HG02588 (cell line): ENCODE measurements at regions not wholly inside any gene's neighbourhood (a gene's known extent, or its start where the extent isn't known, plus 50 kb on each side); places are given as distances from the start of the nearest gene placed in this dataset.

Experiments
- ATAC-seq: cut with Tn5 transposase; IDR thresholded peaks from one replicate; pipeline ENCODE4 v1.9.1; 2021; ENCODE audit warnings: mild to moderate bottlenecking, moderate library complexity; ENCODE audit not compliant: unreplicated experiment

DNA sequence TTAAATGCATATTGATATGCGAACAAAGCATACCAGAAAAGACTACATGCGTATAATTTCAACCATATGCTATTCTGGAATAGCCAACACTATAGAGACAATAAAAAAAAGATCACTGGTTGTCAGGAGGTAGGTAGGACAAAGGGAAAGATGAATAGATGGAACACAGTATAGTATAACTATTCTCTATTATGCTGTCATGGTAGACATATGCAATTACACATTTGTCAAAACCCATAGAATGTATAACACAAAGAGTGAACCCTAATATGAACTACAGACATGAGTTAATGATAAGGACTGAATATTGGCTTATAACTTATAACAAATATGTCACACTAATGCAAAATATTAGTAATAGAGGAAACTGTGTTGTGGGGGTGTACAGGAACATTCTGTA, 460.8 kb downstream of the TAF11L14 start:
- no peak for ATAC-seq

- ATAC-seq = no peak
Measured at GRCh38 chr5:18097817-18098216, 463.6 kb downstream of the TAF11L14 start.

- no peak for ATAC-seq
Measured at GRCh38 chr5:18098691-18099090, 464.4 kb downstream of the TAF11L14 start.

- no peak for ATAC-seq
Measured at GRCh38 chr5:18099261-18099660, 465.0 kb downstream of the TAF11L14 start.

DNA sequence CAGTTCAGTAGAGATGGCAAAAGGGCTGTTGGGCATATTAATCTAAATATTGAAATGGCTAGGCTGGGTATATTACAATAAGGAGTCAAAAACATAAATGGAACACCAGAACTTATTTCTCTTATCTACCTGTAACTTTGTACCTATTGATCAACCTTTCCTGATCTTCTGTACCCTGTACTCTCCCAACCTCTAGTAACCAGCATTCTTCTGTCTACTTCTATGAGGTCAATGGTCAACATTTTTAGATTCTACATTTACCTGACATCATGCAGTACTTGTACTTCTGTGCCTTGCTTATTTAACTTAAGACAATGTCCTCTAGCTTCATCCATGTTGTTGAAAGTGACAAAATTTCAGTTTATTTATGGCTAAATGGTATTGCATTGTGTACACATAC, 467.3 kb downstream of the TAF11L14 start:
- no peak for ATAC-seq

- no peak for ATAC-seq
Measured at GRCh38 chr5:18102733-18103132, 468.5 kb downstream of the TAF11L14 start.

DNA sequence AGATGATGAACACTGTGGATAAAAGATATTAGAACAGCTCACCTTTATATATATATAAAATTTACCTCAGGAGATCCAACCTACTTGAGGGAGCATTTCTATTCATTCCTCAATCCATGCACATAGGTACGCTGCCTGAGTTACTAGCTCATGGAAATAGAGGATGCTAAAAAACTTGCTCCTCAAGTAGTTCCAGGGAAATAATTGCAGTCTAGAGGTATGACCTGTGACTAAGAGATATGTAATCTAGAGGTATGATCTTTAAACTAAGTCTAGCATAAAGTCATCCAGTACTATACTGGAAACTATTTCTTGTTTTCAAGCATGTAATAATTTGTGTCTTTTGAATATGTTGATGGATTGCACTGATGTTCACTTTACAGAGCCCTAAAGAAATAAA, 471.2 kb downstream of the TAF11L14 start:
- no peak for ATAC-seq

GRCh38 chr5:18111906-18112465, 477.7 kb downstream of the TAF11L14 start:
- ATAC-seq = no peak

DNA sequence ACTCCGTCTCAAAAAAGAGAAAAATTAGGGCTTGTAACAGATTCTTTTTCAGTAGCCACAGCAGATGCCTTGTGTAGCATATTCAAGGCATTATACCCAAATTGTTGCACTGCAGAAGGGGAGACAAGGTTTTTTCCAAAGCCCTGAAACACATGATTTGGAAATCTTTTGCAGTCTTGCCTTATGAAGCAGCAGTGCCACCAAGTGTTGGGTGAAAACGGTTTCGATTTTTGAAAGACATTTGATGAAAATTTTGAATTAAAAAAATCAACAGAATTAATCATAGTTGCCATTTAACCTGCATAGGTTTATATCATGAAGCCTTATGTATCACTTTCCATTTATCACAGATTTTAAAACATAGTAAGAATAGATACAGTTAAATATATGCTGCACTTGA, 479.5 kb downstream of the TAF11L14 start:
- no peak for ATAC-seq

- ATAC-seq = no peak
Measured at GRCh38 chr5:18114151-18114757, 480.0 kb downstream of the TAF11L14 start.

DNA sequence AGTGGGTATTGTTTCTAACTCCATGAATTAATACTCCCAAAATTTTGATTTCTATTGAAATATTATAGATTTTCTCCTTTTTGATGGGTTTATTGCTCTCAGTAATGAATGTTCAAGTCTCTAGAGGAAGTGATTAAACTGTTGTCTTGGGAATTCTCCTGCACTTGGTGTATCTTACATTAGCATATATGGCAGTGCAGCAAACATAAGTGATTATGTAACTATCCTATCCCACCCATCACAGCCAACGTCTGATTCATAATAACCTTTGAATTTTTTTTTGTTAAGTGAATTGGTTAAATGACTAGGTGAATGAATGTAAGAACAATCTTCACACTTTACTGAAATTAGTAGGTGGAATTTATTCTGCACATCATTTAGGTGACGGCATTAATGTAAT, 483.7 kb downstream of the TAF11L14 start:
- ATAC-seq = no peak

- no peak for ATAC-seq
Measured at GRCh38 chr5:18119156-18119785, 485.0 kb downstream of the TAF11L14 start.

GRCh38 chr5:18141222-18141621, 507.0 kb downstream of the TAF11L14 start:
- no peak for ATAC-seq

DNA sequence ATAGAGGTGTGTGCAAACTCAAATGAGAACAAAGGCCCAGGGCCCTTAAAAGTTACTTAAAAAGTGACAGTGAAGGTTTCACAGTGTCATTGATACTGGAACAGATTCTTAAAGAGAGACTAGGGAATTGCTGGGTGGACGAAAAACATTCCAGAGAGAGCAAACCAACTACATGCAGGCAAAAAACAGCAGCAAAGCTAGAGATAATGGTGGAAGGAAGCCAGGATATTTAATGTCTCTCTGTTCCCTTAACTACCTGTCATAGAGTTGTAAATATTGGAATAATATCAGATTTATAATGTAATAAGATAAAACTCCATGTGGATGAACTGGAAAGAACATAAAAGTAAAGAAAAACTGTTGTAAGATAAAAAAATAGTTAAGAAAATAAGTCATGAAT, 508.6 kb downstream of the TAF11L14 start:
- no peak for ATAC-seq

DNA sequence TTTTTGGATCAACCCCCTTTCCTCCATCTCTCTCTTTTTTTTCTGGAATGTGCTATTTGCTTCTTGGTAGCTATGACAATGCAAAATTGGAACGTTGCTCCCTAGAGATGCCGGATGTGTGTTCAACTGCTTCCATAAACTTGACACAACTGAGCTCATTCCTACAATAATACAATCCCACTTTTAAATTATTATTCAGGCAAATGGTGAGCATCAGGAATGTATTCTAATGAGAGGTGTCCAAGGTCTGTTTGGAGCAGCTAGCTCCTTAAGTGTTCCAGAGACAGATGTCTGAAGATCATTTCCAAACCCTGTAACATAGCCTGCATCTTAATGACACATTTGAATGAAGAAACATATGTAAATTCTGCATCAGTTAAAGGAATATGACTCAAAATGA, 518.4 kb downstream of the TAF11L14 start:
- no peak for ATAC-seq

GRCh38 chr5:18158166-18158565, 523.9 kb downstream of the TAF11L14 start:
- ATAC-seq = no peak

DNA sequence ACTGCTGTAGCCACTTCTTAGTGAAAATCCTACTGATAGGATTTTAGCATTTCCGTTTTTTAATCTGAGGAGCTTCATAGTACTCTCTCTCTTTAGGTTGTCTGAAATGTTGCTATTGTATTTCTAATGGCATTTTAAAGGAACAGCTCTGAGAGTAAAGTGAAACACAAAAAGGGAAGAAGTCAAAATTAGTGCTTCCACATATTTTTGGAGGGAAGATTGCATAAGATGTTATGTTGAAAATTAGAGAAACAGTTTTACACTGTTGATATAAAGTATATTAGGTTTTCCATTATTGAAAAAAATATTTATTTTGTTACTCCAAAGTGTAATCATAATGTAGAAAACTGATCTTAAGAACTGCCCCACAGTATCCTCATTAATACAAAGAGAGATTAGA, 525.1 kb downstream of the TAF11L14 start:
- no peak for ATAC-seq

DNA sequence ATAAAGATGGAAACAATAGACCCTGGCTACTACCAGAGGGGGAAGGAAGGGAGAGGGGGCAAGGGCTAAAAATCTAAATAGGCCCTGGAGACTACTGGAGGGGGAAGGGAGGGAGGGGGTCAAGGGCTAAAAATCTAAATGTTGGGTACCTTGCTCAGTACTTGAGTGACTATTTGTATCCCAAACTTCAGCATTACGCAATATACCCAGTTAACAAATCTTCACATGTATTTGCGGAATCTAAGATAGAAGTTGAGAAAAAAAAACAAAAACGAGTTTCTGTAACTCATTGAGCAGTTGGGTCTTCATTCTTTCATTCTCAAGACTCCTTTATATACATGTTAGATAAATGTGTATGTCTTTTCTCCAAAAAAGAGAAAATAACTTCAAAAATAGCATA, 537.4 kb downstream of the TAF11L14 start:
- ATAC-seq = no peak

DNA sequence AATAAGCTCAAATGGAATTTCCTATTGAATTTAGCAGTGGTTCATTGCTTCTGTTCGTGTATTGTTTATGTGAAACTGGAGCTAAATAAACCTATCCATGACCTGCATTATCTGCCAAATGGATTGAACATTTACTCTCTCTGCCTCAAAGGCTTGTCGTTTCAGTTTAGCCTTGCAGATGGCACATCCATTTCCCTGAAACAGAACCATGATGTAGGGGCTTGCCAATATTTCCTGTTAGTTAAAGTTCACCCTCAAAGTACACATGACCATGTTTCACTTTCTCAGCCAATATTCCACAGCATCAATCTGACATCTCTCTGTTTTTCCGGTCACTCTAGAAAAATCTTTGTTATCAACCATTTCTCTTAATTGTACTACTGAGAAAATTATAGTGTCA, 545.3 kb downstream of the TAF11L14 start:
- no peak for ATAC-seq

DNA sequence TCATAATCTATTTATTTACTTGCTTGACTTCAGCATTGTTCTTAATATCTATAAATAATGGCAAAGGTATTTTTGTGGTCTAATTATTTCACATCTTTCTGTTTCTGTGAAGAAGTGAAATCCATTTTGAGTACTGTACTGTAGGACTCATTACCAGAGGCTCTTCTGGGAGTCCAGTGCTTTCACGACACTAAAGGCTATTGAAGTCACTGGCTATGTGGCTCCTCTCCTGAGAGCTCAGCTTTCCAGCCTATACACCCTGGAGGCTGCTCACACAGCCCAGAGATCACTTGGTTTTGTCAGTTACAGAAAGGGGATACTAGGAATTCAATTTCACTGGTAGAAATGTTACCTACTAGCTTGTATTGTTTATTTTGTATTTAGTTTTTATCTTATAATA, 547.3 kb downstream of the TAF11L14 start:
- no peak for ATAC-seq

DNA sequence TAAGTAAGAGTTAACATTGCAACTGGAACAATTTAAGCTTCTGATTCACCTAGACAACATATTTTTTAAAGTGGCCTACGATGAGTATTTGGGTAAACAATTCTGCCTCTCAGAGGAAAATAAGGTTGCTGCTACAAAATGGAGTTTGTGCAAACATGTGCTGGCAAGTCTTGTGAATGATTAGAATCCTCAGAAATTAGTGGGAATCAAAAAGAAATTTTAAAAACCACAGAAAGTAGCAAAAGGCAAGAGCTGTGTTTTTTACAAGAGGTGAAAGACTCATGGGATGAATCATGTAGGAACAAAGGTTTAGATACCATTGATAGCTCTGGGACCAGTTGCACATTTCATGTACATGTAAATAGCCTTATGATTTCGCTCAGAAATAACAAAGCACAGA, 561.6 kb downstream of the TAF11L14 start:
- no peak for ATAC-seq

DNA sequence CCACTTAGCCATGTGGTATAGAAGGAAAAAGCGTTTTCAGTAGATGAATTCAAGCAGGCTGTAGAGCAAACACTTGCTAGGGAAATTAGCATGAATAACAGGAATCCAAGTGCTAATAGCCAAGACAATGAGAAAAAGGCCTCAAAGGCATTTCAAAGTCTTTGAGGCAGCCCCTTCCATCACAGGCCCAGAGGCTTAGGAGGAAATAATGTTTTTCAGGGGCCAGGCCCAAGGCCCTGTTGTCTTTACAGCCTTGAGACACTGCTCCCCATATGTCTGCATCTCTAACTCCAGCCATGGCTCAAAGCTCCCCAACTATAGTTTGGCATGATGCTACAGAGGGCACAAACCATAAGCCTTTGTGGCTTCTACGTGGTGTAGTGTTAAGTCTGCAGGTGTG, 563.5 kb downstream of the TAF11L14 start:
- ATAC-seq = no peak

GRCh38 chr5:18202164-18202563, 567.9 kb downstream of the TAF11L14 start:
- ATAC-seq = no peak
